Thoracic aorta (tissue), 2 donors: ENCODE measurements at regions not wholly inside any gene's neighbourhood (a gene's known extent, or its start where the extent isn't known, plus 50 kb on each side); places are given as distances from the start of the nearest gene placed in this dataset.

ENCODE experiments used
- ATAC-seq: fragments of 150-250 bp; one replicate; pipeline ENCODE4 v1.8.0; 2017; ENCODE audit warnings: low read depth; ENCODE audit not compliant: insufficient number of reproducible peaks, low FRiP score
- DNase-seq: peaks from one replicate; pipeline ENCODE4 v3.0.0-alpha.2; 2020; ENCODE audit warnings: low spot score
- H3K27ac ChIP-seq, 2 donors: fragments of 200-600 bp; sonication (generic); 1 replicate in 1 of 2; 2 replicates in 1 of 2; pipeline ENCODE4 v1.5.1; 2016; ENCODE audit warnings: mild to moderate bottlenecking in 2 of 2, moderate library complexity in 2 of 2
- H3K27me3 ChIP-seq: fragments of 200-600 bp; sonication (generic); replicated peaks from 2 replicates; pipeline ENCODE4 v1.6.0; 2016; ENCODE audit warnings: mild to moderate bottlenecking; ENCODE audit not compliant: insufficient read depth
- H3K36me3 ChIP-seq: fragments of 200-600 bp; sonication (generic); one replicate; pipeline ENCODE4 v1.5.1; 2016
- H3K4me1 ChIP-seq, 2 donors: fragments of 200-600 bp; sonication (generic); 1 replicate in 1 of 2; 2 replicates in 1 of 2; pipeline versions ENCODE4 v1.5.1 to v1.6.0; 2016; ENCODE audit warnings: low read depth in 2 of 2, mild to moderate bottlenecking in 1 of 2; ENCODE audit not compliant: control insufficient read depth in 1 of 2
- H3K4me3 ChIP-seq: fragments of 200-600 bp; sonication (generic); 2 replicates; pipeline ENCODE4 v1.5.1; 2016; ENCODE audit warnings: mild to moderate bottlenecking
- H3K9me3 ChIP-seq: fragments of 200-600 bp; sonication (generic); 2 replicates; pipeline ENCODE4 v1.5.1; 2016
- TF ChIP-seq, protein P1 (sequence below): fragments of 200-600 bp; sonication (generic); IDR thresholded peaks from one replicate; pipeline ENCODE4 v1.5.1; 2019; ENCODE audit warnings: antibody characterized with exemption

DNA sequence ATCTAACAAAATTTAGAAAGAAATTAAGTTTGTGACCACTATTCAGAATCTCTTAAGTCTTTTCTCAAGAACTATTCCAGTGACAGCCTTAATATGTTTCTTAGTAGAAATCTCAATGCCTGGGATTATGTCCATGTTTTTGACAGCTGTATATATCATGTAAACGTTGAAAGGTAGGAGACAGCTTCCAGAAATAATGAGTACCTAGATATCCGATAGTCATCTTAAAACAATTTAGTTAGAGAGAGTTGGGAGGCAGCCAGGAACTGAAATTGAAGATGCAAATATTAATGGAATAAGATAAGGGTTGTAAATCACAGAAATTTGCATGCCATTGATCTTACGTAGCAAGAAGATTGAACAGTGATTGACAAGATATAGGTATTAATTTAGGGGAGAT, 955.2 kb downstream of the JRKL start:
- no peak overlapping the region for H3K27ac ChIP-seq
- H3K4me1 ChIP-seq = no peaks in the 10 kb centered on the region
- no peaks in the 10 kb centered on the region for H3K27me3 ChIP-seq
- H3K36me3 ChIP-seq = no peaks in the 10 kb centered on the region
- DNase-seq (no peak), ATAC-seq (no peak)
- TF ChIP-seq, protein P1, sequence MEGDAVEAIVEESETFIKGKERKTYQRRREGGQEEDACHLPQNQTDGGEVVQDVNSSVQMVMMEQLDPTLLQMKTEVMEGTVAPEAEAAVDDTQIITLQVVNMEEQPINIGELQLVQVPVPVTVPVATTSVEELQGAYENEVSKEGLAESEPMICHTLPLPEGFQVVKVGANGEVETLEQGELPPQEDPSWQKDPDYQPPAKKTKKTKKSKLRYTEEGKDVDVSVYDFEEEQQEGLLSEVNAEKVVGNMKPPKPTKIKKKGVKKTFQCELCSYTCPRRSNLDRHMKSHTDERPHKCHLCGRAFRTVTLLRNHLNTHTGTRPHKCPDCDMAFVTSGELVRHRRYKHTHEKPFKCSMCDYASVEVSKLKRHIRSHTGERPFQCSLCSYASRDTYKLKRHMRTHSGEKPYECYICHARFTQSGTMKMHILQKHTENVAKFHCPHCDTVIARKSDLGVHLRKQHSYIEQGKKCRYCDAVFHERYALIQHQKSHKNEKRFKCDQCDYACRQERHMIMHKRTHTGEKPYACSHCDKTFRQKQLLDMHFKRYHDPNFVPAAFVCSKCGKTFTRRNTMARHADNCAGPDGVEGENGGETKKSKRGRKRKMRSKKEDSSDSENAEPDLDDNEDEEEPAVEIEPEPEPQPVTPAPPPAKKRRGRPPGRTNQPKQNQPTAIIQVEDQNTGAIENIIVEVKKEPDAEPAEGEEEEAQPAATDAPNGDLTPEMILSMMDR = no peak
- H3K4me3 ChIP-seq = no peak overlapping the region
- H3K9me3 ChIP-seq = no peaks in the 10 kb centered on the region

DNA sequence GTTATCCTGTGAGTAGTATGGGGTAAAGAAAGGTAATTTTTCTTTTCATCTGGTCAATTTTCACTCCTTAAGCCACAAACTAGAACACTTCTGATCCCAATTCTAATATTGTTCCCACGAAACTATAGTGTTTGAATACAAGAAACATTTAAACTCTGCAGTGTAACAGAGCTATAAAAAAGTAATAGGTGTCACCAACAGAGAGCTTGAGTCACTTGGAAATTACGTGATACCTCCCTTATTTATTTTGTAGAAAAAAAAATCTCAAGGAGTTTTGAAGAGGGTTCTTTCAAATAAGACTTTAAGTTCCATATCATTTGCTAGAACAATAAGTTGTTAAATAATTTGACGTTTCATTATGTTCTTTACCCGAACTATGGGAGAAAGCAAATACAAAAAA, 959.4 kb downstream of the JRKL start:
- H3K4me3 ChIP-seq = no peak overlapping the region
- no peaks in the 10 kb centered on the region for H3K36me3 ChIP-seq
- H3K27me3 ChIP-seq = no peaks in the 10 kb centered on the region
- no peak for DNase-seq
- no peak for ATAC-seq
- no peaks in the 10 kb centered on the region for H3K4me1 ChIP-seq
- no peak overlapping the region for H3K27ac ChIP-seq
- TF ChIP-seq, protein P1 = no peak
- H3K9me3 ChIP-seq = no peaks in the 10 kb centered on the region

DNA sequence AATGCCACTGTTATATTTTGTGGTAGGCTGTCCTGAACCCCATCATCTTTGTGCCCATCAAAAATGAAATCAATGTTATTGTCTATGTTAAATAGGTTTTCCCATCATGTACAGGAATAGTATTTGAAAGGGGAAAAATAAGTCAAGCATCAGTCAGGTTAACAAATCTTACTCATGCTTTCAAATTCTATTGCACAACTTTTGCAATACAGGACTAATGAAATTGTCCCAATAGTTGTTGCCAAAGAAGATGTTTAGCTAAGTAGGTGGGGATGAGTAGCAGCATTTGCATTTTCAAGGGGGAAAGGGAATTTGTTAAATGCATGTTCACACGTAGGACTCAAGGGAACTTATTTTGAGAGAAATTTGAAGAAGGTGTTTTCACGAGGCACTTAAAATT, 962.1 kb downstream of the JRKL start:
- no peak for DNase-seq

DNA sequence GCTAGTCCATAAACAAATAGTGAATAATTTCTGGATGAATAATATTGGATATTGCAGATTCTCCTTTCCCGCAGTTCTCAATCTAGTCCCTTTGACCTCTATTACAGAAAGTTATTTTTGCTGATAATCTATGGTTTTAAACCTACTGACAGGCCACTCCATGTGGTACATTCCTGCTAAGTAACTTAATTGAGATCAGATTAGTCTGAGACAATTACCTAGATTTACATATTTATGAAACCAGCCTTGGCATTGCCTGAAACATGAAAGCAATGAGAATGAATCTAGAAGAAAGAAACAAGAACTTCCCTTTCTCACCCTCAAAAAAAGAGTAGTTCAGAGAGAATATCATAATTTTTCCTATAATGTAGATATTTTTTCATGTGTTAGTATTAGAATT, 964.2 kb downstream of the JRKL start:
- no peaks in the 10 kb centered on the region for H3K9me3 ChIP-seq
- TF ChIP-seq, protein P1 = no peak
- DNase-seq = no peak

More for the DNA sequence above, 962.1 kb downstream of the JRKL start:
- H3K27ac ChIP-seq = no peak overlapping the region
- H3K4me3 ChIP-seq = no peak overlapping the region
- H3K4me1 ChIP-seq = no peaks in the 10 kb centered on the region
- TF ChIP-seq, protein P1 = no peak
- H3K9me3 ChIP-seq = no peaks in the 10 kb centered on the region
- H3K27me3 ChIP-seq = no peaks in the 10 kb centered on the region
- H3K36me3 ChIP-seq = no peaks in the 10 kb centered on the region
- ATAC-seq = no peak

DNA sequence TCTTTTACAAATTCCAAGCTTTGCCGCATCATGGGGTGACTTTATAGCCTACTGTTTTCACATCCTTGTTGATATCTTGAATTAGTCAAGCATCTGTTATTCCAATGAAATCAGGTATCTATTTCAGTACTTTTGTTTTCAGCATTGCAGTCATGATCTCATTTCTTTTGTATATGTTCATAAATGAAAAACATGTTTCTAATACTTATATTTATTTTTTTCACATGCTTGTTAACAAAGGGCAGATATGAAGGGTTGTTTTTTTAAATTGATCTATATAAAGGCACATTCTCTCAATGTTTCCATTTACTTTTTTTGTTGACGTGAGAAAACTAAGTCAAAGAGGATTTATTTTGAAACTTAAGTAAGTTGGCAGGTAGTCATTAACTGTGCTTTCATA, 964.8 kb downstream of the JRKL start:
- no peaks in the 10 kb centered on the region for H3K36me3 ChIP-seq
- no peak overlapping the region for H3K4me3 ChIP-seq
- no peak overlapping the region for H3K27ac ChIP-seq
- no peaks in the 10 kb centered on the region for H3K4me1 ChIP-seq
- no peaks in the 10 kb centered on the region for H3K9me3 ChIP-seq
- ATAC-seq = no peak
- no peak for DNase-seq
- H3K27me3 ChIP-seq = no peaks in the 10 kb centered on the region
- TF ChIP-seq, protein P1 = no peak

More for the DNA sequence above, 964.2 kb downstream of the JRKL start:
- H3K36me3 ChIP-seq = no peaks in the 10 kb centered on the region
- no peak overlapping the region for H3K27ac ChIP-seq
- H3K27me3 ChIP-seq = no peaks in the 10 kb centered on the region
- ATAC-seq = no peak
- no peak overlapping the region for H3K4me3 ChIP-seq
- no peaks in the 10 kb centered on the region for H3K4me1 ChIP-seq
